HG02759 (cell line): ENCODE measurements at regions not wholly inside any gene's neighbourhood (a gene's known extent, or its start where the extent isn't known, plus 50 kb on each side); places are given as distances from the start of the nearest gene placed in this dataset.

Source experiments
- ATAC-seq: cut with Tn5 transposase; IDR thresholded peaks from one replicate; pipeline ENCODE4 v1.9.1; 2021; ENCODE audit warnings: mild to moderate bottlenecking, moderate library complexity; ENCODE audit not compliant: unreplicated experiment

- ATAC-seq = no peak
Measured at GRCh38 chr2:228866044-228866443, 405.0 kb downstream of the PID1 start.

- no peak for ATAC-seq
Measured at GRCh38 chr2:228864131-228864530, 407.0 kb downstream of the PID1 start.

GRCh38 chr2:228860601-228861285, 410.3 kb downstream of the PID1 start:
- no peak for ATAC-seq

GRCh38 chr2:228853151-228853550, 417.9 kb downstream of the PID1 start:
- ATAC-seq = no peak

- no peak for ATAC-seq
Measured at GRCh38 chr2:228848638-228849037, 422.4 kb downstream of the PID1 start.

- ATAC-seq = no peak
Measured at GRCh38 chr2:228847684-228848083, 423.4 kb downstream of the PID1 start.

- no peak for ATAC-seq
Measured at GRCh38 chr2:228846161-228846560, 424.9 kb downstream of the PID1 start.

- no peak for ATAC-seq
Measured at GRCh38 chr2:228845162-228845925, 425.7 kb downstream of the PID1 start.

GRCh38 chr2:228841877-228842276, 429.2 kb downstream of the PID1 start:
- no peak for ATAC-seq

- ATAC-seq = no peak
Measured at GRCh38 chr2:228841475-228841874, 429.6 kb downstream of the PID1 start.

GRCh38 chr2:228840743-228841114, 430.4 kb downstream of the PID1 start:
- ATAC-seq = no peak

- ATAC-seq = no peak
Measured at GRCh38 chr2:228840113-228840742, 430.9 kb downstream of the PID1 start.

GRCh38 chr2:228839421-228839876, 431.6 kb downstream of the PID1 start:
- ATAC-seq = no peak

- ATAC-seq = no peak
Measured at GRCh38 chr2:228838819-228839218, 432.3 kb downstream of the PID1 start.

- no peak for ATAC-seq
Measured at GRCh38 chr2:228828397-228828796, 442.7 kb downstream of the PID1 start.

- no peak for ATAC-seq
Measured at GRCh38 chr2:228827056-228827700, 443.9 kb downstream of the PID1 start.

GRCh38 chr2:228819701-228820100, 451.4 kb downstream of the PID1 start:
- no peak for ATAC-seq

GRCh38 chr2:228802181-228803071, 468.7 kb downstream of the PID1 start:
- no peak for ATAC-seq

GRCh38 chr2:228801451-228801850, 469.6 kb downstream of the PID1 start:
- ATAC-seq = no peak

- ATAC-seq = no peak
Measured at GRCh38 chr2:228799208-228799588, 471.9 kb downstream of the PID1 start.
